LNCaP clone FGC (cell line): ENCODE measurements at regions not wholly inside any gene's neighbourhood (a gene's known extent, or its start where the extent isn't known, plus 50 kb on each side); places are given as distances from the start of the nearest gene placed in this dataset.

Experiments used
- DNase-seq: peaks from one replicate; pipeline ENCODE4 v3.0.0-alpha.2; 2011; ENCODE audit warnings: low read depth
- H3K4me3 ChIP-seq: 2 replicates; pipeline ENCODE4 v1.5.1; 2011; ENCODE audit warnings: mild to moderate bottlenecking, low read depth, low read length, control low read depth
- TF ChIP-seq, protein P1 (sequence below): IDR thresholded peaks from 2 replicates; pipeline ENCODE4 v1.5.1; 2012; ENCODE audit warnings: mild to moderate bottlenecking; ENCODE audit not compliant: control insufficient read depth, insufficient read depth; ENCODE audit errors: extremely low read depth

GRCh38 chr5:89303033-89303480 lies 420.1 kb upstream of the MEF2C start:
- no peak for DNase-seq
- no peak overlapping the region for H3K4me3 ChIP-seq
- TF ChIP-seq, protein P1, sequence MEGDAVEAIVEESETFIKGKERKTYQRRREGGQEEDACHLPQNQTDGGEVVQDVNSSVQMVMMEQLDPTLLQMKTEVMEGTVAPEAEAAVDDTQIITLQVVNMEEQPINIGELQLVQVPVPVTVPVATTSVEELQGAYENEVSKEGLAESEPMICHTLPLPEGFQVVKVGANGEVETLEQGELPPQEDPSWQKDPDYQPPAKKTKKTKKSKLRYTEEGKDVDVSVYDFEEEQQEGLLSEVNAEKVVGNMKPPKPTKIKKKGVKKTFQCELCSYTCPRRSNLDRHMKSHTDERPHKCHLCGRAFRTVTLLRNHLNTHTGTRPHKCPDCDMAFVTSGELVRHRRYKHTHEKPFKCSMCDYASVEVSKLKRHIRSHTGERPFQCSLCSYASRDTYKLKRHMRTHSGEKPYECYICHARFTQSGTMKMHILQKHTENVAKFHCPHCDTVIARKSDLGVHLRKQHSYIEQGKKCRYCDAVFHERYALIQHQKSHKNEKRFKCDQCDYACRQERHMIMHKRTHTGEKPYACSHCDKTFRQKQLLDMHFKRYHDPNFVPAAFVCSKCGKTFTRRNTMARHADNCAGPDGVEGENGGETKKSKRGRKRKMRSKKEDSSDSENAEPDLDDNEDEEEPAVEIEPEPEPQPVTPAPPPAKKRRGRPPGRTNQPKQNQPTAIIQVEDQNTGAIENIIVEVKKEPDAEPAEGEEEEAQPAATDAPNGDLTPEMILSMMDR, result no peak

DNA sequence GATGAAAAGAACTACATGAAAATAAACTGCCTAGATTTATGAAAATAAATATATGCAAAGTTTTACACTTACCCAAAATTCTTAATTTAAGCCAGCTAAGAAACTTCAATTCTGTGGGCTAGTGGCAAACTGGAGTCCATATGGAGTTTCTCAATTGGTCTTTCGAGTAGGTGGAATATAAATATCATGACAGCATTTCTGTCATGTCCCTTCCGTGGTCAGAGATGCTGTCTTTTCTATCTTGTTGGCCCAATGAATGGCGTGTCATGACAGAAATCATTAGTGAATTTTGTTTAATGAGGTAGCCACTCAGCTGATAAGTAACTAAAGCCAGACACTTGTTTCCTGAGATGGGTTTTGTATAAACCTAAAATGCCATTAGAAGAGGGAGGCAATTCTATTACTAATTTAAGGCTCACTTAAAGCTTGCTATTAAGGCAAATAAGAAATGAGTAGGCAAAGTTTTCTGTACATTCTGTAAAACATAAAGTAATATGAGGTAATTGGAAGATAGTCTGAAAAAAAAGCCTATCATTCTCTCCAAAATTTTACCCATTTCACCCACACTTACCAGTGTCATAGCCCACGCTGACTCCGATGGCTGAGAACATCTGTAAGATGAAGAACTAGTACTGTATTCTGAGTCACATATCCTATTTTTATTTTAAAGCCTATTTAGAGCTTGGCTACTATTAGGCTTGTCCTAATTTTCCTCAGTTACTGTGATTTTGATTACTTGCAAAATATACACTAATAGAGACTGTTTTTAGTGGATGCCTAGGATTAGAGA lies 419.3 kb upstream of the MEF2C start:
- no peak for DNase-seq
- TF ChIP-seq, protein P1, result no peak
- no peak overlapping the region for H3K4me3 ChIP-seq

GRCh38 chr5:89301321-89302025 lies 418.5 kb upstream of the MEF2C start:
- no peak for DNase-seq
- H3K4me3 ChIP-seq, result no peak overlapping the region
- TF ChIP-seq, protein P1, result no peak

DNA sequence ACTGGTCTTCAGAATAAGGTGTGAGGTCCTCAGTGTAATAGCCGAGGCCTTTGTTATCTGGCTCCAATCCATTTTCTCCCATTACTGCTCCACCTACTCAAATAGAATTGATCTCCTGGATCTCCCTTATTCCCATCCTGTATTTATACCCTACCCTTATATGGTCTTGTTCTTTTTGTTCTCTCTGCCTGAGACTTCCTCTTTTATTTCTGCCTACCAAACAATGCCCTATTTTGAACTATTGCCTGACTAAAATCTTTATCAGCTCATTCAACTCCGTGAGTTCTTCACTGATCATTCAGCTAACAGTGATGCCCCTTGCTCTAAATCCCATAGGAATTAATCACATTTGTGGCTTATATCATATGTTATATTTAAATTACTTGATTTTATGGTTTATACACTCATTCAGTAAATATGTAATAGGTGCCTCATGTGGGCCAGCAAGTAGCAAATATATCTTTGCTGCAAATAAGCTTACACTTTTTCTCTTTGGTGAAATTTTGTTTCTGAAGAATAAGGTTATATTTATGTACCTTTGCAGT lies 417.5 kb upstream of the MEF2C start:
- no peak for DNase-seq

GRCh38 chr5:89299998-89300397 lies 417.0 kb upstream of the MEF2C start:
- TF ChIP-seq, protein P1, result no peak
- no peak overlapping the region for H3K4me3 ChIP-seq
- no peak for DNase-seq

More for the DNA sequence above, 417.5 kb upstream of the MEF2C start:
- TF ChIP-seq, protein P1, result no peak
- H3K4me3 ChIP-seq, result no peak overlapping the region

GRCh38 chr5:89297066-89297465 lies 414.1 kb upstream of the MEF2C start:
- H3K4me3 ChIP-seq, result no peak overlapping the region
- TF ChIP-seq, protein P1, result no peak
- no peak for DNase-seq

GRCh38 chr5:89293810-89294209 lies 410.8 kb upstream of the MEF2C start:
- DNase-seq, result no peak
- TF ChIP-seq, protein P1, result no peak
- H3K4me3 ChIP-seq, result no peak overlapping the region
